AG10803 (cell line): ENCODE measurements at regions not wholly inside any gene's neighbourhood (a gene's known extent, or its start where the extent isn't known, plus 50 kb on each side); places are given as distances from the start of the nearest gene placed in this dataset.
"Not testable (repeated sequence)": the region's sequence is repeated elsewhere in the genome, so short reads cannot be mapped to it uniquely, and the experiment has no call there.

Experiments used
- DNase-seq: peaks from one replicate; pipeline ENCODE4 v3.0.0; 2010; ENCODE audit warnings: low read depth
- H3K4me3 ChIP-seq: 2 replicates; pipeline ENCODE4 v1.5.1; 2011; ENCODE audit warnings: mild to moderate bottlenecking, low read length, control low read depth
- CTCF ChIP-seq: conservative IDR thresholded peaks from 2 replicates; pipeline ENCODE4 v1.5.1; 2011; ENCODE audit warnings: mild to moderate bottlenecking, low read length, control low read depth, inconsistent platforms

- peak; percentile 56 for DNase-seq
- TF ChIP-seq CTCF: no peak
- H3K4me3 ChIP-seq: no peak overlapping the region
Observed at GRCh38 chr6:112470376-112470775, 123.2 kb downstream of the RFPL4B start.

GRCh38 chr6:112470950-112471349 lies 123.8 kb downstream of the RFPL4B start:
- no peak overlapping the region for H3K4me3 ChIP-seq
- TF ChIP-seq CTCF: no peak
- no peak for DNase-seq

GRCh38 chr6:112475083-112475482 lies 128.0 kb downstream of the RFPL4B start:
- DNase-seq: peak; percentile 97
- no peak for TF ChIP-seq CTCF

GRCh38 chr6:112477125-112477524 lies 130.0 kb downstream of the RFPL4B start:
- TF ChIP-seq CTCF: no peak
- no peak for DNase-seq
- no peak overlapping the region for H3K4me3 ChIP-seq

More at GRCh38 chr6:112475083-112475482, 128.0 kb downstream of the RFPL4B start:
- H3K4me3 ChIP-seq: no peak overlapping the region

- no peak for TF ChIP-seq CTCF
- peak; percentile 50 for DNase-seq
- no peak overlapping the region for H3K4me3 ChIP-seq
Observed at GRCh38 chr6:112478036-112478435, 130.9 kb downstream of the RFPL4B start.

- DNase-seq, H3K4me3 ChIP-seq: not testable (repeated sequence)
Observed at GRCh38 chr6:112479975-112480374, 132.8 kb downstream of the RFPL4B start.

- no peak for TF ChIP-seq CTCF
- DNase-seq: peak; percentile 49
- no peak overlapping the region for H3K4me3 ChIP-seq
Observed at GRCh38 chr6:112480553-112480952, 133.4 kb downstream of the RFPL4B start.

- H3K4me3 ChIP-seq: no peak overlapping the region
- peak; percentile 78 for DNase-seq
- no peak for TF ChIP-seq CTCF
Observed at GRCh38 chr6:112481211-112481610, 134.1 kb downstream of the RFPL4B start.
